HPDE6-E6E7 (cell line): ENCODE measurements at regions not wholly inside any gene's neighbourhood (a gene's known extent, or its start where the extent isn't known, plus 50 kb on each side); places are given as distances from the start of the nearest gene placed in this dataset.
"Not testable (repeated sequence)": the region's sequence is repeated elsewhere in the genome, so short reads cannot be mapped to it uniquely, and the experiment has no call there.

Experiments
- DNase-seq: peaks from one replicate; pipeline ENCODE4 v3.0.0; 2011; ENCODE audit warnings: missing footprints; ENCODE audit errors: extremely low spot score

GRCh38 chr5:158446761-158447160 is 587.8 kb upstream of the CLINT1 start:
- not testable (repeated sequence) for DNase-seq

GRCh38 chr5:158439204-158439603 is 580.3 kb upstream of the CLINT1 start:
- not testable (repeated sequence) for DNase-seq

- DNase-seq, result no peak
Measured at GRCh38 chr5:158436271-158437065, 577.5 kb upstream of the CLINT1 start.

GRCh38 chr5:158435161-158435616 is 576.2 kb upstream of the CLINT1 start:
- no peak for DNase-seq

GRCh38 chr5:158434749-158435148 is 575.8 kb upstream of the CLINT1 start:
- no peak for DNase-seq

- no peak for DNase-seq
Measured at GRCh38 chr5:158433634-158434033, 574.7 kb upstream of the CLINT1 start.

GRCh38 chr5:158431369-158432029 is 572.6 kb upstream of the CLINT1 start:
- DNase-seq, result no peak

- no peak for DNase-seq
Measured at GRCh38 chr5:158430798-158431167, 571.8 kb upstream of the CLINT1 start.

GRCh38 chr5:158430166-158430797 is 571.3 kb upstream of the CLINT1 start:
- no peak for DNase-seq

GRCh38 chr5:158429564-158429963 is 570.6 kb upstream of the CLINT1 start:
- no peak for DNase-seq

GRCh38 chr5:158423623-158424200 is 564.8 kb upstream of the CLINT1 start:
- DNase-seq, result no peak

- DNase-seq, result no peak
Measured at GRCh38 chr5:158422653-158423515, 563.9 kb upstream of the CLINT1 start.

GRCh38 chr5:158421319-158421718 is 562.4 kb upstream of the CLINT1 start:
- DNase-seq, result no peak

- DNase-seq, result no peak
Measured at GRCh38 chr5:158419186-158419585, 560.2 kb upstream of the CLINT1 start.

GRCh38 chr5:158414780-158415179 is 555.8 kb upstream of the CLINT1 start:
- no peak for DNase-seq

GRCh38 chr5:158414333-158414762 is 555.4 kb upstream of the CLINT1 start:
- DNase-seq, result no peak

GRCh38 chr5:158413122-158413680 is 554.3 kb upstream of the CLINT1 start:
- DNase-seq, result no peak

GRCh38 chr5:158410976-158411375 is 552.0 kb upstream of the CLINT1 start:
- no peak for DNase-seq

GRCh38 chr5:158409507-158409906 is 550.6 kb upstream of the CLINT1 start:
- no peak for DNase-seq

- no peak for DNase-seq
Measured at GRCh38 chr5:158407824-158408195, 548.9 kb upstream of the CLINT1 start.
